ENCODE measurements at regions not wholly inside any gene's neighbourhood (a gene's known extent, or its start where the extent isn't known, plus 50 kb on each side); places are given as distances from the start of the nearest gene placed in this dataset.

- DNase-seq (no peak), ATAC-seq (no peak)
- no peak for TF ChIP-seq CTCF (IDR thresholded peaks at IDR 0.05)
- H3K4me3 ChIP-seq: no peak overlapping the region
- no peaks in the 10 kb centered on the region for H3K9me3 ChIP-seq
- H3K27ac ChIP-seq: no peak overlapping the region
- no peaks in the 10 kb centered on the region for H3K4me1 ChIP-seq
- intact Hi-C loops (cut with DNase I): no loop called here
- WGBS, 3 donors: 70 to 78% (median 76%) methylated on average over 1 of the region's 1 CpG
- H3K27me3 ChIP-seq (ENCODE audit: insufficient read depth in 3 of 3, low read length in 2 of 3): no peaks in the 10 kb centered on the region
- H3K36me3 ChIP-seq (ENCODE audit: insufficient read depth in 1 of 2, low read depth in 1 of 2): no peaks in the 10 kb centered on the region
Measured at GRCh38 chr18:55849391-55849790, 261.4 kb upstream of the TCF4 start.

GRCh38 chr18:55847960-55848359, 260.0 kb upstream of the TCF4 start:
- Histone ChIP-seq H3K27me3 (ENCODE audit: insufficient read depth in 3 of 3, low read length in 2 of 3) (no peaks in the 10 kb centered on the region), H3K36me3 (ENCODE audit: insufficient read depth in 1 of 2, low read depth in 1 of 2) (no peaks in the 10 kb centered on the region), H3K27ac (no peak overlapping the region), H3K4me1 (no peaks in the 10 kb centered on the region), H3K4me3 (no peak overlapping the region), H3K9me3 (no peaks in the 10 kb centered on the region)
- no peak for DNase-seq
- TF ChIP-seq CTCF (IDR thresholded peaks at IDR 0.05): no peak
- no peak for ATAC-seq
- intact Hi-C loops (cut with DNase I): no loop called here
- WGBS, 3 donors: 79 to 91% (median 87%) methylated on average over 3 of the region's 3 CpGs

- no peak for DNase-seq
- 76 to 86% (median 78%) methylated on average over 4 of the region's 4 CpGs for WGBS, 3 donors
- Histone ChIP-seq H3K4me3 (no peak overlapping the region), H3K36me3 (ENCODE audit: insufficient read depth in 1 of 2, low read depth in 1 of 2) (no peaks in the 10 kb centered on the region), H3K27ac (no peak overlapping the region), H3K27me3 (ENCODE audit: insufficient read depth in 3 of 3, low read length in 2 of 3) (no peaks in the 10 kb centered on the region), H3K4me1 (no peaks in the 10 kb centered on the region), H3K9me3 (peaks cover 3% of the 10 kb centered on the region)
- intact Hi-C loops (cut with DNase I): no loop called here
- ATAC-seq: no peak
- no peak for TF ChIP-seq CTCF (IDR thresholded peaks at IDR 0.05)
Measured at GRCh38 chr18:55845221-55845620, 257.2 kb upstream of the TCF4 start.

GRCh38 chr18:55844382-55844781, 256.4 kb upstream of the TCF4 start:
- H3K4me3 ChIP-seq: no peak overlapping the region
- H3K36me3 ChIP-seq (ENCODE audit: insufficient read depth in 1 of 2, low read depth in 1 of 2): no peaks in the 10 kb centered on the region
- H3K9me3 ChIP-seq: peaks cover 3% of the 10 kb centered on the region
- no peak for TF ChIP-seq CTCF (IDR thresholded peaks at IDR 0.05)
- H3K27me3 ChIP-seq (ENCODE audit: insufficient read depth in 3 of 3, low read length in 2 of 3): no peaks in the 10 kb centered on the region
- intact Hi-C loops (cut with DNase I): no loop called here
- H3K4me1 ChIP-seq: no peaks in the 10 kb centered on the region
- H3K27ac ChIP-seq: no peak overlapping the region
- 26 to 32% (median 29%) methylated on average over 4 of the region's 4 CpGs for WGBS, 3 donors
- DNase-seq (no peak), ATAC-seq (no peak)

GRCh38 chr18:55841314-55841713, 253.3 kb upstream of the TCF4 start:
- H3K4me1 ChIP-seq: no peaks in the 10 kb centered on the region
- no peak for ATAC-seq

More at GRCh38 chr18:55841314-55841713, 253.3 kb upstream of the TCF4 start:
- no peak for TF ChIP-seq CTCF (IDR thresholded peaks at IDR 0.05)
- no peaks in the 10 kb centered on the region for H3K36me3 ChIP-seq (ENCODE audit: insufficient read depth in 1 of 2, low read depth in 1 of 2)
- H3K9me3 ChIP-seq: peaks cover 12% of the 10 kb centered on the region
- H3K27ac ChIP-seq: no peak overlapping the region
- H3K4me3 ChIP-seq: no peak overlapping the region
- 73 to 94% (median 86%) methylated on average over 2 of the region's 2 CpGs for WGBS, 3 donors
- intact Hi-C loops (cut with DNase I): no loop called here
- DNase-seq: no peak
- H3K27me3 ChIP-seq (ENCODE audit: insufficient read depth in 3 of 3, low read length in 2 of 3): no peaks in the 10 kb centered on the region

Measured in psoas muscle (tissue), 7 donors.